Pons (tissue), 1 donor: ENCODE measurements at regions not wholly inside any gene's neighbourhood (a gene's known extent, or its start where the extent isn't known, plus 50 kb on each side); places are given as distances from the start of the nearest gene placed in this dataset.

ENCODE experiments used
- DNase-seq: peaks from one replicate; pipeline ENCODE4 v3.0.0-alpha.2; 2016; ENCODE audit warnings: low spot score

DNA sequence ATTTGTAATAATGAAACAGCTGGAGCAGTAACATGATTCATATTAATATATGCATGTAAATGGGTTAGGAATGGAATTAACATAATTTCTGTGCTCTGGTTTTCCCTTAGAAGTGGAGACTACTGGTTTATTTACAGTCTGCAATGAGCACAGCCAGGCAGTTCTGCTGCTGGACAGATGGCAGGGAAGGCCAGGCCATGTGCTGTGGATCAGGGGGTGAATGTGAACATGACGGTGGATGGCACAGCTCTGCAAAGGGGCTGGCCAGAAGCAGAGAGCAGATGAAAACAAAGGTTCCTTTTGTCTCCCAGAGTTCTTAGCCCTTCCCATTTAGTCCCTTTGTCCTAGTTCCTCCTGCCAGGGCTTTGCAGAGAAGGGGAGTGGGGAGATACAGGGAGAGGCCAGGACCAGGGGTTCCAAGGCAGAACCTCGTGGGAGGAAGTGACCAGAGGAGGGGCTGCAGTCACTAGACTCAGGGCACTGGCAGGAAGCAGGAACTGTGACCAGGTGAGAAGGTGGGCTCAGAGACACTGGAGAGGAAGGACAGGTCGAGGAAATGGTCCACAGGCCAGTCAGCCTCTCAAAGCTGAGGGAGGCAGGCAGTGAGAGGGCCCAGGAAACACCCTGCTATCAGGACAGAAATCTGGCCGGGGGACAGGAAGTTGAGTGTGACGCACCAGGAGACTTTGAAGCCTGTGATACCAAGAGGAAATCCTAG, 112.9 kb upstream of the ATP8B1 start:
- DNase-seq = peak; percentile 98

GRCh38 chr18:57915248-57915647, 112.1 kb upstream of the ATP8B1 start:
- peak; percentile 52 for DNase-seq

- no peak for DNase-seq
Observed at GRCh38 chr18:57913686-57914085, 110.6 kb upstream of the ATP8B1 start.

- DNase-seq = no peak
Observed at GRCh38 chr18:57910817-57911216, 107.7 kb upstream of the ATP8B1 start.

DNA sequence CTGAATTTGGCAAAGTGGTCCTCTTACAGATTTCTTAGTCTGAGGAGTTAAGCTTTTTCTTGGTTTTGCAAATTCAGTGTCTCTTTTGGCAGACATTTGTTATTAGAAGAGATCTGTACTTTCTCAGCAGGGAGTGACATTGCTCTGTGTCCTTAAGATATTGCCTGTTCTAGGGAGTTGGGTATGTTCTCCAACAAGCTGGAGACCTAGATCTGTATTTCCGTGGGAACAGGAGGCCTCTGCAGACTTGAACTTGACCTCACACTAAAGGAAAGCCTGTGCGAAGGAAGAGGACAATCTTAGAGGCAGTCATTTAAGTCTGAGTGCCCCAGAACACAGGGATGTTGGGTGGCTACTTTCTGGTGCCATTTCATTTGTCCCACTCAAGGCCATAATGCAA, 107.0 kb upstream of the ATP8B1 start:
- no peak for DNase-seq

- no peak for DNase-seq
Observed at GRCh38 chr18:57909620-57910019, 106.5 kb upstream of the ATP8B1 start.

GRCh38 chr18:57908092-57908491, 105.0 kb upstream of the ATP8B1 start:
- DNase-seq = no peak

DNA sequence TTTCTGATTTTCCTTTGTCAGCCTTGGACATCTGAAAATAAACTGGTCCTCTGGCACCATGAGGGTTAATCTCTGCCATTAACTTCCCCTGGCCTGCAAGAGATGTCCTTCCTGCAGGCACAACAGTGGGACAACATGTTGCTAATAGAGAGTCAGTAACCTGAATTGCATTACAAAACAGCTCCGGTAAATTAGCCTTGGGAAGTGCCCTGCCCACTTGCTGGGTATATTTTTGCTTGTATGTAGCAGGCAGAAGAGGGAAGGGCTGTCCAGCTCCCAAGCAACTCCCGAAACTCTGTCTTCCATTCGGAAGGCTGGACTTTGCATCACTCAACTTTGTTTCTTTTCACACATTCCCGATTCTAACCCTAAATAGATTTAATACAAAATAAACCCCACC, 104.4 kb upstream of the ATP8B1 start:
- DNase-seq = no peak

- DNase-seq = no peak
Observed at GRCh38 chr18:57906852-57907251, 103.7 kb upstream of the ATP8B1 start.

GRCh38 chr18:57904535-57904934, 101.4 kb upstream of the ATP8B1 start:
- no peak for DNase-seq

GRCh38 chr18:57902721-57903120, 99.6 kb upstream of the ATP8B1 start:
- no peak for DNase-seq

DNA sequence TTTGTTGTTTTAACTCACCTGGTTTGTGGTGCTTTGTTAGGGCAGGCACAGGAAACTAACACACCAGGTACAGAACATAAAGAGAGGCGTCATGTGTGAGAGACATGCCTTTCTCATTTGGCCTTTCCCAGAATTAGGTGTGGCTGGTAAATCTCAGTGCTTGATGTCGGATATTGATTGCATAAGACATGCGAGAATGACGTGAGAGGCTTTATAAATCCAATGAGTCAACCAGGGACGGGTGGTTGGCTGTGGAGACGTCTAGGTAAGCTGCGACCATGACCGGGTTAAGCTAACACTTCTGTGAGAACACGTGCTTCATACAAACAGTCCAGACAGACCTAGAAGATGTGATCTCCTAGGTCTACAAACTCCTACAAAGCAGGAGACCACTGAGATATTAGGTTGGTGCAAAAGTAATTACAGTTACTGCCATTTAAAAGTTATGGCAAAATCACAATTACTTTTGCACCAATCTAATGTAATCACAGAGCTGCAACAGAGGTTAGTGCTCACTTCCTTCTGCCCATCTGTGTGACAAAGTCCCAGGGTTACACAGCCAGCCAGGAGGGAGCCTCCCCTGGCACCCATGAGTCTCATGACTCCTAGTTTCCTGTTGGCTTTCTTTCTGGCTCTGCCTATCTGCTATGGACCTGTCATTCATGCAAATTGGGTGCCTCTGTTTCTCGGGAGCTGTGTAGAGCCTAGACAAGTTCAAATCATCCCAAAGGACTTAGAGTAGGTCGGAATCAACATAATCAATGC, 98.9 kb upstream of the ATP8B1 start:
- DNase-seq = no peak

DNA sequence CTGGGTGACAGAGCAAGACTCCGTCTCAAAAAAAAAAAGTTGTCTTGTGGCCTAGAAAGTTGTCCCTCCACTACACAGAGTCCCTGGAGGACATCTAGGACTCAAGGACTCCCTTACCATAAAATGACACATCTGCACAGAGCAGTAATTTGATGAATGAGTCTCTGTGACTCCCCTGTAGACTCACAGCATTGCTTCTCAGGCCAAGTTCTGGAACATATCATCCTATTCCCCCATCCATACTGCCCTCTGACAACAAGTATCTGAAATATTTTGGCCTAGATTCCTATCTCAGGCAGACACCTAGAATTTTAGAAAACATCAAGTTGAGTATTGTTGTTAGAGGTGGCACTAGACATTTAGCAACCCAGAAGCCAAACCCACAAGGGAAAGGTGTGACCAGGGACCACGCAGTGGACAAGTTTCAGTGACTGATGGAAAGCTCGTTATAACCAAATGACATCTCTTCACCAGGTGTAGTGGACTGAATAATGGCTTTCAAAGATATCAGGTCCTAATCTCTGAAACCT, 97.9 kb upstream of the ATP8B1 start:
- no peak for DNase-seq

GRCh38 chr18:57898506-57899124, 95.5 kb upstream of the ATP8B1 start:
- DNase-seq = no peak

GRCh38 chr18:57895182-57895581, 92.1 kb upstream of the ATP8B1 start:
- no peak for DNase-seq

- DNase-seq = no peak
Observed at GRCh38 chr18:57891707-57892391, 88.7 kb upstream of the ATP8B1 start.

DNA sequence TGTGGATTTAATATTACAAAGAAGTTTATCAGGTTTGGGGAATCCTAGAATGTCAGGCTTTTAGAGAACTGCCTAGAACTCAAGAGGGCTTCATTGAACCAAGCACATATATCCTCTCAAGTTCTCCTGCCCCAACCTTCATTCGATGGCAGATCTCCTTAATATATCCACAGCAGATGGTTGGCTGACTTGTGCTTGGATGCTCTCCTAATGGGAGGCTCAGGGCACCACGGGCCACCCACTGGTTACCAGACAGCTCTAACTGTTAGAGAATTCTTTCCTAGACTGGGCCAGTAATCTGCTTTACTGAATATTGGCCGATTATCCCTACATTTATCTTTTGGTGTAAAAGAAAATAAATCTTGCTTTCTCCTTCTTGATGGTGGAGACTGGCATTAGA, 87.2 kb upstream of the ATP8B1 start:
- DNase-seq = peak; percentile 8

DNA sequence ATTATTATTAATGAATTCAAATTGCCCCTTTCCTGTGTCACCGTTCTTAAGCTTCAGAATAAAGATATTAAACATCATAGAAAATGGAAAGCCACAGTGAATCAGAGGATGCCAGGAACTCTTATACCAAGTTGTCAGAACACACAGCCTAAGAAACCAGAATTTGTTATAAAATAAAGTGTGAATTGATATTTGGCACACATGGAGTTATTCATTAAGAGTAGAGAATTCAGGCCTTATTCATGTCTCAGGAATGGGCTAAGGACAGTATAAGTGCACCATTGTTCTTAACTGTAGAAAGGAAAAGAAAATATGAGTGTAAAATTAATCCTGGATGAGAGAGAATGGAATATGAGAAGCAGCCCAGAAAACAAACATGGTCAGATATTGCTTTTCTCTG, 86.7 kb upstream of the ATP8B1 start:
- DNase-seq = no peak

- no peak for DNase-seq
Observed at GRCh38 chr18:57887543-57888383, 84.6 kb upstream of the ATP8B1 start.

- DNase-seq = no peak
Observed at GRCh38 chr18:57885931-57886330, 82.8 kb upstream of the ATP8B1 start.

GRCh38 chr18:57882465-57882864, 79.3 kb upstream of the ATP8B1 start:
- DNase-seq = no peak
